Aorta (tissue), 5 donors: ENCODE measurements at regions not wholly inside any gene's neighbourhood (a gene's known extent, or its start where the extent isn't known, plus 50 kb on each side); places are given as distances from the start of the nearest gene placed in this dataset.

Experiments
- ATAC-seq: fragments of 200-7000 bp; cut with Tn5 transposase; one replicate; pipeline ENCODE4 v1.9.1; 2022; ENCODE audit warnings: moderate library complexity; ENCODE audit not compliant: low FRiP score
- DNase-seq, 2 donors: peaks; one replicate each; pipeline ENCODE4 v3.0.0-alpha.2; 2020
- H3K27ac ChIP-seq, 2 donors: one replicate each; pipeline ENCODE4 v1.5.1; 2013; ENCODE audit warnings: low read length in 2 of 2, mild to moderate bottlenecking in 2 of 2, moderate library complexity in 2 of 2, control low read depth in 1 of 2, inconsistent platforms in 1 of 2, low read depth in 1 of 2
- H3K27me3 ChIP-seq, 2 donors: one replicate each; pipeline ENCODE4 v1.6.1; 2013; ENCODE audit warnings: control low read depth in 1 of 2, low read length in 1 of 2, mild to moderate bottlenecking in 1 of 2, moderate library complexity in 1 of 2; ENCODE audit not compliant: insufficient read depth in 2 of 2, control insufficient read depth in 1 of 2
- H3K36me3 ChIP-seq, 2 donors: one replicate each; pipeline ENCODE4 v1.6.1; 2013; ENCODE audit warnings: control low read depth in 1 of 2, low read length in 1 of 2, mild to moderate bottlenecking in 1 of 2; ENCODE audit not compliant: insufficient read depth in 2 of 2, control insufficient read depth in 1 of 2
- H3K4me1 ChIP-seq, 2 donors: one replicate each; pipeline ENCODE4 v1.6.1; 2013; ENCODE audit warnings: low read length in 2 of 2, control low read depth in 1 of 2, mild to moderate bottlenecking in 1 of 2, moderate library complexity in 1 of 2; ENCODE audit not compliant: insufficient read depth in 2 of 2, control insufficient read depth in 1 of 2
- H3K4me3 ChIP-seq, 2 donors: one replicate each; pipeline ENCODE4 v1.5.1; 2013; ENCODE audit warnings: low read length in 2 of 2, control low read depth in 1 of 2, mild to moderate bottlenecking in 1 of 2
- H3K9me3 ChIP-seq: one replicate; pipeline ENCODE4 v1.6.1; 2013; ENCODE audit warnings: mild to moderate bottlenecking, low read length; ENCODE audit not compliant: control insufficient read depth
- WGBS, 2 donors: extraction: QIAGEN DNeasy Blood & Tissue Kit; methylation state at CpG; one replicate each; pipeline ENCODE4 v1.1.7; 2013; 5-methylcytosine and 5-hydroxymethylcytosine counted together
- intact Hi-C, 2 donors: fragments of 100-400 bp; cut with DNase I; formaldehyde crosslinking; loops; one replicate each; pipeline versions ENCODE4 v1.14.2 to v1.15.0; 2022
- donor health status: healthy with polysubstance abuse.
- donor health status: Bipolar disorder and iron deficiency.
- donor health status: DM: no; HTN: no; CAD: no.
- donor health status: DM: no; HTN: no; CAD: no.
- donor health status: DM: yes; HTN: yes; CAD: no.

GRCh38 chr15:93213281-93213680, 124.3 kb upstream of the RGMA start:
- DNase-seq (no peak), ATAC-seq (no peak)
- intact Hi-C loops, result no loop called here
- Histone ChIP-seq H3K27me3 (no peaks in the 10 kb centered on the region), H3K9me3 (no peaks in the 10 kb centered on the region), H3K36me3 (no peaks in the 10 kb centered on the region), H3K27ac (no peak overlapping the region), H3K4me3 (no peak overlapping the region), H3K4me1 (peaks cover 0 to 3% of the 10 kb centered on the region in 2 donors)
- 39 to 42% methylated on average over 5 of the region's 5 CpGs for WGBS, 2 donors

- intact Hi-C loops, result no loop called here
- DNase-seq (no peak), ATAC-seq (no peak)
- no peak overlapping the region for H3K4me3 ChIP-seq
- peaks cover 0 to 3% of the 10 kb centered on the region in 2 donors for H3K4me1 ChIP-seq
- H3K36me3 ChIP-seq, result no peaks in the 10 kb centered on the region
- H3K9me3 ChIP-seq, result no peaks in the 10 kb centered on the region
- no peak overlapping the region for H3K27ac ChIP-seq
- H3K27me3 ChIP-seq, result no peaks in the 10 kb centered on the region
- WGBS, 2 donors, result 97 to 99% methylated on average over 5 of the region's 5 CpGs
These were observed 123.6 kb upstream of the RGMA start for GRCh38 chr15:93212578-93212977.

GRCh38 chr15:93210995-93211394, 122.0 kb upstream of the RGMA start:
- intact Hi-C loops, result no loop called here
- no peak overlapping the region for H3K4me3 ChIP-seq

GRCh38 chr15:93209690-93210445, 120.9 kb upstream of the RGMA start:
- no peak for DNase-seq
- WGBS, 2 donors, result 85 to 87% methylated on average over 11 of the region's 11 CpGs
- Histone ChIP-seq H3K9me3 (no peaks in the 10 kb centered on the region), H3K36me3 (no peaks in the 10 kb centered on the region), H3K4me3 (no peak overlapping the region), H3K4me1 (no peaks in the 10 kb centered on the region), H3K27me3 (no peaks in the 10 kb centered on the region), H3K27ac (no peak overlapping the region)
- intact Hi-C loops, result no loop called here
- no peak for ATAC-seq

More at GRCh38 chr15:93210995-93211394, 122.0 kb upstream of the RGMA start:
- 86 to 89% methylated on average over 5 of the region's 5 CpGs for WGBS, 2 donors
- H3K4me1 ChIP-seq, result no peaks in the 10 kb centered on the region
- DNase-seq (no peak), ATAC-seq (no peak)
- no peaks in the 10 kb centered on the region for H3K27me3 ChIP-seq
- no peak overlapping the region for H3K27ac ChIP-seq
- H3K9me3 ChIP-seq, result no peaks in the 10 kb centered on the region
- H3K36me3 ChIP-seq, result no peaks in the 10 kb centered on the region

GRCh38 chr15:93206893-93207292, 117.9 kb upstream of the RGMA start:
- ATAC-seq, result no peak
- H3K27ac ChIP-seq, result no peak overlapping the region
- H3K9me3 ChIP-seq, result no peaks in the 10 kb centered on the region
- WGBS, 2 donors, result 58 to 66% methylated on average over 1 of the region's 1 CpG
- intact Hi-C loops, result no loop called here
- no peak for DNase-seq
- no peak overlapping the region for H3K4me3 ChIP-seq
- no peaks in the 10 kb centered on the region for H3K36me3 ChIP-seq
- peaks cover 0 to 6% of the 10 kb centered on the region in 2 donors for H3K4me1 ChIP-seq
- no peaks in the 10 kb centered on the region for H3K27me3 ChIP-seq

GRCh38 chr15:93205413-93205812, 116.4 kb upstream of the RGMA start:
- DNase-seq (no peak), ATAC-seq (no peak)
- no peak overlapping the region for H3K27ac ChIP-seq
- H3K9me3 ChIP-seq, result no peaks in the 10 kb centered on the region
- intact Hi-C loops, result no loop called here
- H3K27me3 ChIP-seq, result no peaks in the 10 kb centered on the region
- H3K4me1 ChIP-seq, result peaks cover 0 to 10% of the 10 kb centered on the region in 2 donors
- no peaks in the 10 kb centered on the region for H3K36me3 ChIP-seq
- WGBS, 2 donors, result 93 to 95% methylated on average over 8 of the region's 8 CpGs
- H3K4me3 ChIP-seq, result no peak overlapping the region

- Histone ChIP-seq H3K27me3 (no peaks in the 10 kb centered on the region), H3K4me1 (peaks cover 0 to 10% of the 10 kb centered on the region in 2 donors), H3K4me3 (no peak overlapping the region), H3K9me3 (no peaks in the 10 kb centered on the region), H3K36me3 (no peaks in the 10 kb centered on the region), H3K27ac (no peak overlapping the region)
- DNase-seq (no peak), ATAC-seq (no peak)
- intact Hi-C loops, result no loop called here
- 46 to 48% methylated on average over 1 of the region's 1 CpG for whole genome bisulfite sequencing, 2 donors
These were observed 114.0 kb upstream of the RGMA start for GRCh38 chr15:93203036-93203435.

- H3K4me1 ChIP-seq, result peaks cover 0 to 10% of the 10 kb centered on the region in 2 donors
- no peaks in the 10 kb centered on the region for H3K27me3 ChIP-seq
- WGBS, 2 donors, result 20 to 21% methylated on average over 3 of the region's 3 CpGs
- H3K36me3 ChIP-seq, result no peaks in the 10 kb centered on the region
- ATAC-seq, result no peak
- H3K9me3 ChIP-seq, result no peaks in the 10 kb centered on the region
- no peak for DNase-seq
- intact Hi-C loops, result no loop called here
- no peak overlapping the region for H3K4me3 ChIP-seq
- no peak overlapping the region for H3K27ac ChIP-seq
These were observed 113.4 kb upstream of the RGMA start for GRCh38 chr15:93202405-93202804.

GRCh38 chr15:93201940-93202339, 112.9 kb upstream of the RGMA start:
- WGBS, 2 donors, result 4 to 5% methylated on average over 4 of the region's 4 CpGs
- ATAC-seq, result no peak
- no peak overlapping the region for H3K27ac ChIP-seq

More at GRCh38 chr15:93201940-93202339, 112.9 kb upstream of the RGMA start:
- intact Hi-C loops, result no loop called here
- DNase-seq, result no peak
- H3K4me3 ChIP-seq, result no peak overlapping the region
- peaks cover 0 to 10% of the 10 kb centered on the region in 2 donors for H3K4me1 ChIP-seq
- no peaks in the 10 kb centered on the region for H3K27me3 ChIP-seq
- no peaks in the 10 kb centered on the region for H3K9me3 ChIP-seq
- H3K36me3 ChIP-seq, result no peaks in the 10 kb centered on the region
